Dermis blood vessel endothelial cell (primary cell): ENCODE measurements at regions not wholly inside any gene's neighbourhood (a gene's known extent, or its start where the extent isn't known, plus 50 kb on each side); places are given as distances from the start of the nearest gene placed in this dataset.

Experiments used
- DNase-seq: peaks from one replicate; pipeline ENCODE4 v3.0.0; 2010

DNA sequence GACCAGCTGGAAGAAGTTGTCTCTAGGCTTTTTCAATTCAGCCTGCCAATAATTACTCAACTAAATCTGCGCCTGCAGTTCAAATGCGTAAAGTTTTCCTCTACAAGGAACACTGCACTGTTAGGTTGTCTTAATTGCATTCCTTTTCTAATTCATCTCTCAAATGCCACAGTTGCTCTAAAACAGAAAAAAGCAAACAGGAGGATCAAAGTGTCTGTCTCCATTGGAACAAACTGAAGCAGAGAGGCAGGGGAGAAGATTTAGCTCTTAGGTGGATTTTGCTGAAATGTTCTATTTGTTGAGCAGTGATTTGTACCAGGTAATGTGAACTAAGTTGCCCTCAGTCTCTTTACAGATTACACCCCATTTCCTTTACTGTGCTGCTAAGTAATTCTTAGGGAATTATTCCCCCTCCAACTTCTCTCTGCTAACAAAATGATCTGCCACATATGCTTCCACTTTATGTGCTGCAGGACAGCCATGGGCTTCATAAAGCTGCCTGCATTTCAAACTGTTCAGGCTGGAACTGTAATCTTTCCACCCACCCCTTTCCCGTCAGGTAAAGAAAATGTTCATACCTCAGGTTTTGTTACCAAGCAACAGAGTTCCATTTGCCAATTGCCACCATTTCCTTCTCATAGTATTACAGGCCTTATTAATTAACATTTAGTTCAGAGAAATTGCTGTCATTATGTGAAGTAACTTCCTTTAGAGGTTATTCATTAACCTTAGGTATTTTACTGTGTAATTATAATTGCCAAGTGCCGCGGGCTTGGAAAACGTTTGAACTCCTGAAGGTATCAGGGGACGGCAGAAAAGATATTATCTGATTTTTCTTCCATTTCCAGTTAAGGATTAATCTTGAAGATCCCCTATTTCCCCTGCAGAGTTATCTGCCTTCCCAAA is 149.3 kb downstream of the SPRY1 start:
- DNase-seq = peak; percentile 15

DNA sequence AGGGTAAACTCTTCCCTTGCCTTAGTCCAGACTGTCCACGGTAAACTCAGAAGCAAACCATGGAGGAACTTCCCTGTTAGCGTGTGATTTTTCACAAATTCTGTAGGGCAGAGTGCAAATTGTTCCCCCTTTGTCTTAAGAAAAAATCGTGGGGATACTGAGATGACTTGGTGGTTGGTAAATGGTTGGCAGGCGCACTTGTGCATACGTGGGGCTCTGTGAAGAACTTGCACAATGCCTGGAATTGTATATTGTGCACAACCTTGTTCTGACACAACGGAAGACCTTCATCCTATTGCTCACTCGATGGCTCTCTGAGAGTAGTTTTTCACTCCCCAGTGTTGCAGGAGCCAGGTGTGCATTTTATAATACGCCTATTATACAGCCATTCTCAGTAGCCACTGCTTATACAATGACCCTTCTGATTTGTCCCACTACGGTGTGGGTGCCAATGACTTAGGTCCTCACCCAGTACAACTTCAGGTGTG is 150.0 kb downstream of the SPRY1 start:
- DNase-seq = no peak

DNA sequence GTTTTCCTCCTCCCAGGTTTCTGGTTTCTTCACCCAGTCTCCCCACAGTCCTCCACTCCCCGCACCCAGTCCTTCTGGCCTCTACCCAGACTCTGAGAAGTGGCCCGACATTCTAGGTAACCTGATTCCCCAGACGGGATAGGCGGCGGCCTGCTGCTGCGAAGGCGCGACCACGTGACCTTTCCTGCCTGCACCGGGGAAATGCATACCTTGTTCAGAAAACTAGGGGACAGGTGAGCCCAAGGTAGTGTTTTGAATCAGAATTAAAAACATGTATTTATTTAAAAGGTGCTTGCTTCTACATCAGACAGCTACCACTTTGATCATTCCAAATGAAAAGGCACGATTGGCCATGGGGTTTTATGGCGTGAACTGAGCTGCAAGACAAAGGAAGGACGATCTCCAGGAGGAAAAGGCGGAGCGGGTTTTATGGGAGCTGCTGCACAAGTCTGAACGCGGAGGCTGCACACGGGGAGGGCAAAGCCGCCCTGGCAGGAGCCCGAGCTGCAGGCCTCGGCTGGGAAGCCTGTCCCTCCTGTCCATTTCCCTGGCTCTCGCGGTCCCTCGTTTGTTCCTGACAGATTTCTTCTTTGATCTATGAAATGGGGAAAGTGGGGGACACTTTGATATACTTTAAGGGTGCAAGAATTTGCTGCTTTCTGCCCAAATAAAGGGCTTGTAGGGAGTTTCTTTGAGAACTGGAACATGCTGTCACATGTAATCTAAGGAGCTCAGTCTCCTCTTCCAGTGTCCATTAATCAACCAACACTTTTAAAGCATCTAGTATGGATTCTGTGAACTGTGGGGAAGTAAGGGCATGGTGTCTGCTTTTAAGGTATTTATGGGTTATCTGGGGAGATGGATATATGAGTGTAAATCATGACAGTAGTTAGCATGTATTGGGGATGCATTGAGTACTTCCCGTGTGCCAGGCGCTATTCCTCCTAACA is 150.9 kb downstream of the SPRY1 start:
- DNase-seq = no peak

DNA sequence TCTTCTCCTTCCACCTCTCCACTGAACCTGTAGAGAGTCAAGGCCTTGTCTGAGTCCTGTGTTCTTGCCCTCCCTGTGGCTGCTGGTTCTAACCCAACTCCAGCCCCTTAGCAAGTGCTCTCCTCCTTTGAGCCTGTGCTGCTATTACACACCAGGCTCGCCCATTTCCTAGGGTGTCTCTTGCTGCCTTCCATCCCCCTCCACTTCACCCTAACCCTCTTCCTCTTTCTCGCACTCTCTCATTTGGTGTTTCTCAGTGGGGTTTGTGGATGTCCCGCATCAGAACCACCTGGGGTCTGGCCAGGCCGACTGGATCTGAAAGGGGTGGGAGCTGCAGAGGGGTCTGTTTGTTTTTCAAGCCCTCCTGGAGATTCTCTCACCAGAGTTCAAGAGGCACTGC is 156.7 kb downstream of the SPRY1 start:
- no peak for DNase-seq

DNA sequence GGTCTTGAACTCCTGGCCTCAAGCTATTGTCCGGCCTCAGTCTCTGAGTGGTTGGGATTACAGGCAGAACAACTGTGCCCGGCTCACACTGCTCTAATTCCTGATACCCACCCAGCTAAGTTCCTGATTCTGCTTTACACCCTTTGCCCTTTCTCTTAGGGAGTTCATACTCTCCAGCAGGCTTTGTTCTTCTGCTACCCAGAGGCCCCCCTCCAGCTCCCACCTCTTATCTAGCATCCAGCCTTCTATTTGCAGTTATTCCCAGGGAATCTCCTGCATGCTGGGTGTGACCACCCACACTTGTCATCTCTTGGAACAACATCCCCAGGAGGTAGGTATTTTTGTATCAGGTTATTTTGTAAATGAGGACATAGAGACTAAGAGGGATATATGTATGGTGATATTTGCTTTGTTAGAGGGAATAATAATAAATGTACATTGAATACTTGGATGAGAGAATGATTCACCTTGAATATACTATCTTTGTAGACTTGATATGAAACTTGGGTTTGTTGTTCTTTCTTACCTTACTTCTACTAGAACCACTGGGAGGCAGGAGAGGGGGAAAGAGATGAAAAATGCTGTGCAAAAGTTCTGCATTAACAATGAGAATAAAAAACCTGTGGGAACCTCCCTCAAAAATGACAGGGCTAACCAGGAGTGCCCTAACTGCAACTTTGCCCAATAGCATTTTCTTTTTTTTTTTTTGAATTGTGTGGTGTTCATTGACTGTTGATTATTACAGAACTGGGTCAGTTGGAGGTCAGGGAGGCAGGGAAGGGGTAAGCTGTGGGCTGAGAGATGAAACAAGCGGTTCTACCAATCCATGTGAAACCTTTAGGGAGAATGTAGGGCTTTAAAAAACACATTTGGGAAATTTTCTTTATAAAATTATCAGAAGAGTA is 157.4 kb downstream of the SPRY1 start:
- DNase-seq = no peak

DNA sequence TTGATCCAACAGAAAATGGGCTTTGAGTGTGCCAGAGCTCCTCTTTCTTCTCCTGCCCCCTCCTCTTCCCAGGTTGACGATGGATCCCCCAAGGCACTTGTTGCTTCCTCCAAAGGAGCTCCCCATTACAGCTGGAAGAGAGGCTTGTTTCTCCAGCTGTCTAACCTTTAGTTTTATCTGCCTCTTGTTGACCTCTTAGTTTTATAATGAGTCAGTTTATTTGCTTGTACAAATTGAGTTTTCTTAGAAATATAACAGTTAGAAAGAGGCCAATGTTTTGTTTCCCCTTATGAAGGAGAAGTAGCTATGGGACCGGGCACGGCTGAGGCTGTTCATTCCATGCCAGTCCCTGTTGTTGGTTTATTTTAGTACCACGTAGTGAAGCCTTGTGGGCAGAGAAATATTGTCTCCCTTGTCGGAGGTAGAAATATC is 158.2 kb downstream of the SPRY1 start:
- DNase-seq = no peak

DNA sequence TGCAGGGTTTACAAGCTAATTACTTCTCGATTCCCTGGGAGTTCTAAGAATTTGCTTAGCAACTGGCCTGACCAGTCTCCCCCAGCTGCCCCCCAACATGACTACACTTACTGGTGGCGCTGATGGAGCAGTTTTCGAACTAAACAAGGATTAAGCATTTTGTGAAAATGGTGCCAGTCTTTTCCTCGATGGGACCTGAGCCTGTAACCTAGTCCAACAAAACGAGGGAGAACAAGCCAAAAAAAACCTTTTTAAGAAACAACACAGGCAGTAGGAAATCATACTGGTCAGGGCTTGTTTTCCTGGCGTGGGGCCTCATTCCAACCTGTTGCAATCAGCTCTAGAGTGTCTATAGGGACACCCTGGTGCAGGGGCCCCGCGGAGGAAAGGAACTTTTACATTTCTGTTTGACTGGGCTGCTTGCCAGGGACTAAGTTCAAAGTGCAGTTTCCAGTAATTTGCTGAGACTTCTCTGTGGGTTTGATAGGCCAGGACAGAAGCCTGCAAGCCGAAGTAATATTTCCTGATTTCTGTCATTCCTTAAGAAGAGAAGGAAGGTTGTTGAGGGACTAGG is 158.7 kb downstream of the SPRY1 start:
- peak; percentile 93 for DNase-seq

DNA sequence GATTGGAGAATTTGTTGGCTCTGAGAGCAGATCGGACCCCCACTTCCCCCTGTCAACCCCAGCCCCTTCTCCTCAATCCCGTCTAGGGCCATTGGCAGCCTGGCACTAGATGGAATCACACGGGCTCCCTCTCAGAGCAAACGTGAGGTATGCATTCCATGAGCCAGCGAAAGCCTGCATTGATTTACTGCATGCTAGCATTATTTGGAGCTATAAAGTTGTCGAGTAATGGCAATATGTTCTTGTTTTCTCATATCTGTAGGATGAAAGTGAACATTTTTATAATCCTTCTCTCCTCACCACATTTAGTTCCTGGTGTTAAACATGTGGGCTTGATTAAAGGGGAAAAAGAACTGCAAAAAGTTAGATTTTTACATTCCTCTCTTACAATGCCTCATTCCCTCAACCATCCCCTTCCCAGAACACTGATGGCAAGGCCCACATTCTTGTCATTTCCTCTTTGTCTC is 159.2 kb downstream of the SPRY1 start:
- DNase-seq = no peak

DNA sequence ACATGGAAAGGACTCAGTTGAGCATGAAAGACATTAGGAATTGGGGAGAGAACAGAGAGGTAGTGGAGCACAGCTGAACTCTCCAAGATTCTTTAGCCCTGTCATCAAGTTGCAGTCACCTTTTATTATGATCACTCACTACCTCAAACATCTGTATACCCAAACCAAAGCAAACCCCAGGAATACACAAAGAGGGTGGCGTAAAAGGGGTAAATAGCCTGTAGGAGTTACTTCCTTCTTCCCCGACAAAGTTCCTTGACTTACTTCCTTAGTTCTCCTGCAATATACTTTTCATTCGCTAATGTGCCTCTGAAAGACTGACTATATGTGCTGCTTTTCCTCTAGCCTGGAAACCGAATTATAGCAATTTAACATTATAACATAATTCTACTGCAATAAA is 159.9 kb downstream of the SPRY1 start:
- DNase-seq = no peak

DNA sequence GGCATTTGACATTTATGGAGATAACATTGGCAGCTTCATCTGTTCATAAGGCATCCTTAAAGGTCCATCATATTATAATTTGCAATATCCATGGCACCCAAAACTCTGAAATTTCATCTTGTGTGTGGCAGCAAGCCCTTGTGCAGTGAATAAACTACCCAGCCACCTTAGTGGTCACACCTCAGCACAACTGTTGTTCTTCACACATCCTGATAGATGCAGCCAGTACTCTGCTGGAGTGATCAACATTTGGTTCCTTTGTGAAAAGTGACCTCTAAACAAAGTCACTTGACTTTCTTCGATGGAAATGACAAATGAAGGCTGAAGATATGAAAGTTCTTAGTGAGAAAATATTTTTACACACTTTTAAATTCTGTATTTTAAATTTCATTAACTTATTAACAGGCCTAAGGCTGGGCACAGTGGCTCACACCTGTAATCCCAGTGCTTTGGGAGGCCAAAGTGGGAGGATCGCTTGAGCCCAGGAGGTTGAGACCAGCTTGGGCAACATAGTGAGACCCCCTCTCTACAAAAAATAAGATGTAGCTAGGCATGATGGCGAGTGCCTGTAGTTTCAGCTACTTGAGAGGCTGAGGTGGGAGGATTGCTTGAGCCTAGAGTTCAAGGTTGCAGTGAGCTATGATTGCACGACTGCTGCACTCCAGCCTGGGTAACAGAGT is 161.4 kb downstream of the SPRY1 start:
- DNase-seq = no peak

DNA sequence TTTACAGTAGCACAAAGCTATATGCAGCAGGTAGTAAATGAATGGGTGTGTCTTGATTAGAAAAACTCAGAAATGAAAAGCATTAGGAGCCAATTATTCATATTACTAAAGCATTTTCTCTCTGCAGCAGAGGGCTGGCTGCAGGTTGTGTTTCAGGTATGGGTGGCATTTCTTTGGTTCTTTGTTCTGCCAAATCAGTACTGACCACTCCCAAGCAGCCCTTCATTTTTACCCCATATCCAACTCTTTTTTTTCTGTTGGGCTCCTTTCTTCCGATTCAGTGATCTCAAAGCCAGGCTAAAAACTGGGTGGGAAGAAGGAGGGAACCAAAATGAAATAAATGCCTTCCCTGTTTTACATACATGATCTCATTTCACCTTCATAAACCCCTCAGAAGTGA is 162.3 kb downstream of the SPRY1 start:
- DNase-seq = no peak

DNA sequence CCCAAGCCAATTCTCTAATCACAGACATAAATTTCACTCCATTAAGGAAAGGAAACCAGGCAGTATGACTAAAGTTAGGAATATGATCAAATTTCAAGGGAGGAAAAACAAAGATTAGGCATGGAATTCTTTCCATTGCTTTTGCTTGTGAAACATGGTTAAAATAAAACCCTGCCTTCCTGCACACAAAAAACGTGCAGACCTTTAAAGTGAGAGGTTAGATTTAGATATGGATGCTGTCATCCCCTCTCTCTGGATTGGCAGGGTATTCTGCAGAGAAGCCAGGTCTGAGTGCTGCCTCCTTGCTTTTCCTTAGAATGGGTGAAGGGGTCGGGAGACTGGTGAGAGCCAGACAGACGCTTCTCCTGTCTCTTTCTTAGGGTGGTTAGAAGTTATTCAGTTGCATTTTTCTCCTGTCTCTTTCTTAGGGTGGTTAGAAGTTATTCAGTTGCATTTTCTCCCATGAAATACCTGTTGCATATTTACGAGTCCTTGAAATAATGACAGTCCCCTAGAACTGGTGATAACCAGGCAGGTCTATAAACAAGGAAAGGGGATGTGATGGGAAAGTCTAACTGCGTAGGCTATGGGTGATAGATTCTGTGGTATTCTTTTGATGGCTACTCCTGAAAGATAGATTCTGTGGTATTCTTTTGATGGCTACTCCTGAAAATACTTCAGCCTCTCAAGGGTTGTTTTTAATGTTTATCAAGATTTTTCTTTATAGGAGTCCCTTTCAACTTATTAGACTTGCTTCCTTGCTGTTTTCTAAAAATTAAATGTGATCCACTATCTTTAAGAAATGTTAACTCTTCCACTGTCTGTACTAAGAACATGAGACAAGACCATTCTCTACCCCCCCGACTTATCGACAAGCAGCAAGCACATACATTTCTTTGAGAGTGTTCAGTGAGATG is 163.6 kb downstream of the SPRY1 start:
- DNase-seq = peak; percentile 26

DNA sequence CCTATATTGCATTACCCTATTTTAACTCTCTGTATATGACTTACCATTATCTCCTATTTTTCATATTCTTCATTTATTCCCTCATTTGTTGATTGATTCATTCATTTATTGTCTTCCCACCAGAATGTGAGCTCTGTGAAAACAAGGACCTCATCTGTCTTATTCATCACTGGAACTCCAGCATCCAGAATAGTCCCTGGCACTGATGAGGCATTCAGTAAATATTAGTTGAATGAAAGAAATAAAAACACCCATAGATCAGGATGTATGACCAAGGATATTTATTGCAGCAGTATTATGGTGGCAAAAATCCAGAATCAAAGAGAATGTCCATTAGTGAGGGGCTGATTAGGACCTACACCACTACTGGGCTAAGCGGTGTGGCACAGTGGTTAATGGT is 164.9 kb downstream of the SPRY1 start:
- no peak for DNase-seq

DNA sequence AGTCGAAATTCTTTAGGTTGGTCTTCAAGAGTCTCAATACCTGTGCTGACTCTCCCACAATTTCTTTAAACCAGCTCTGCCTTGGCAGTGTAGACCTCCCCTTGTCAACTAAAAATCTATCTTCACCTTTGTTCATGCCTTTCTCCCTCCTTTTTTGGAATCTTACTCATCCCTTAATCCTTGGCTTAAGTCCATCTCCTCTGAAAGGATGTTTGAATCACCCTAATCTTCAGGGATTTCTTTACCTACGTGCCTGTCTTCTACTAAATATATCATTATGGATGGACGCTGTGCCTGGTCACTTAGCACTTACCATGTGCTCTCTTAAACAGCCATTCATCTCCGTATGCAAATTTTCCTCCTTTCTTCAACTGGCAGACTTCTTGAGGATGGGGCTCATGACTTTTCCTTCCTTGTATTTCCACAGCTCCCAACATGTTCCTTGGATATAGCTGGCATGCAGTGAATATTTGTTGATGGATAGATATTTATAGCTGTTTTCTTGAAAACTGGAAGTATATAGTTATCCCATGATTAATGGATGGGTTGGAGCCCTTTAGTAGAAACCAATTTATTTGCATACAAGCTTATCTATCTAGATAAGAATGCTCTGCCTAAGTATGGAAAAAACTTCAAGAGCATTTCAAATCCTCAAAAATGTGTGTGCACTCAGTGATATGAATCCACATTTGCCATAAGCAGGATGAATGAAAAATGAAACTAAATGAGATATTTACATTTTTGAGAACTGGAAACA is 166.6 kb downstream of the SPRY1 start:
- DNase-seq = no peak

DNA sequence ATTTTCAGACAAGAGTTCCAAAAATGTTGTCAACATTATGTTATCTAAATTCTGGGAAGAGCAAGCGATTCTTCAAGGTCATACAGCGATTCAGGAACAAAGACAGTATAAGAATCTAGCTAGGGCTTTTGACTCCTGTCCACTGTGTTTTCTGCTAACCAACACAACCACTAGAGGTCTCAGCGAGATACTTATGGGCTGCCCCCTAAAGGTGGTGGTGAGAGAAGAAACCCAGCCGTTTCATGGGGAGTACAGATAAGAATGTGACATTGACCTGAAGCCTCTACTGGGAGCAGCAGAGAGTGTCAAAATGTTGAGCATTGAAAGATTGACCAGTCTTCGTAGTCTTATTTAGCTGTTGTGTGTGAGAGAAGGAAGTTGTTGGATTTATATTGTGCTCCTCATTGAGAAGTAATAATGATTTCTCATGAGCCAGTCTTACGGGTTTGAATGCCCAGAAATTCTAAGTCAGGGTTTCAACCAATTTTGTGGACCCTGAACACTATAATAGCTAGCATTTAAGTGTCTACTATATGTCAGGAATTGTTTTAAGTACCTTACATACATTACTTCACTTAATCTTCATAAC is 168.3 kb downstream of the SPRY1 start:
- DNase-seq = peak; percentile 90

DNA sequence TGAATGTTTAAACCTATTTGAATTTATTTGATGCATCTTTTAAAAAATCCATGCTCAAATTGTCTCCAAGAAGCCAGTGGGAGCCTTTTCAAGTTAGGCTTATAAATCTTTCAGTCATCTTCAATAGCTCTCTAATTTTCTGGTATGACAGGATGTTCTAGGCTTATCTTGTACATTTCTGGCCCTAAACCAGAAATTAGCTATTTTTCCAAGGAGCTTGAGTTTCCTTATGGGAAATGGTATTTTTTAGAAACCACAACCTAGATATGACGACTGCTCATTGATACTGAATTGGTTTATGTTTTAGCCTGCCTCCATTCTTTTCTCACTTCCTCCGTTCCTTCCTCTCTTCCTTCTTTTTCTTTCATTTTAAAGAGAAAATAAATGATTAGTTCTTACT is 172.3 kb downstream of the SPRY1 start:
- peak; percentile 25 for DNase-seq

DNA sequence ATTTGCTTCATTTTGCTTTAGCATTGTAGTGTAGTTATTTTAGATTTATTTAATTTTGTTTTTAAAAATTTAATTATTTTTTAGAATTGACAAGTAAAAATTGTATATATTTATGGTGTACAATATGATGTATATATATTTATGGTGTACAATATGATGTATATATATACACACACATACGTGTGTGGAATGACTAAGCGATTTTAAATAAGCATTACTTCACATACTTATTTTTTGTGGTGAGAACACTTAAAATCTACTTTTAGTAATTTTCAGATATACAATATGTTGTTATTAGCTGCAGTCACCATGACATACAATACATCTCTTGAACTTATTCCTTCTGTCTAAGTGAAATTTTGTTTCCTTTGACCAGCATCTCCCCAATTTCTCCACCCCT is 172.9 kb downstream of the SPRY1 start:
- DNase-seq = no peak

DNA sequence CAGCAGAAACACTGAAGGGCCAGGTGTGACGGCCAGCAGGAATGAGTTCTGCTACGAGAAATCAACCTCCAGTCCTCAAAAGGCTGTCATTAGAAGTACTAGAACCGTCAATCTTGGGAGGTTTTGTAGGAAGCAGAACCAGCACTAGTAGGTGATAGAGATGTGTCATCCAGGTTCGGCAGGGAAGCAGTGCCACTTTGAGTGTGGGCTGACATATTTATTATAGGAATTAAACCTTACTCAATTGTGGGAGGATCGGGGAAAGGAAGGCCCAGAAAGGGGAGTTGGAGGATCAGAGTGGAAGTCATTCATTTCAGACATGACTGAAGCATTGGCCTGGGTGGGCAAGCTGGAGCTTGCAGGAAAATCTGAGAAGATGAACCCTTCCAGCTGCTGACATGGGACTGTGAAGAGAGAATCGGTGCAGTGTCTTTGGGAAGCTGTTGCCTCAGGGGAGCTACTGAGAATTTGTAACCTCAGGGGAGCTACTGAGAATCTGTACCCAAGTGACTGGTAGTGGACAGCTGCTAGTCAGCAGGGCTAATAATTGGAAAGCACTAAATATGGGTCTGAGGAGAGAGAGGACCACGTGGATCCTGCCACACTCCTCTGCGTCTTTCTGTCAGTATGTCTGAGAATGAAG is 177.4 kb downstream of the SPRY1 start:
- no peak for DNase-seq
